AG09319 (cell line): ENCODE measurements at regions not wholly inside any gene's neighbourhood (a gene's known extent, or its start where the extent isn't known, plus 50 kb on each side); places are given as distances from the start of the nearest gene placed in this dataset.

Experiments used
- DNase-seq: peaks from one replicate; pipeline ENCODE4 v3.0.0-alpha.2; 2010; ENCODE audit warnings: low read depth; ENCODE audit errors: extremely low read depth
- CTCF ChIP-seq: IDR thresholded peaks from 2 replicates; pipeline ENCODE4 v1.5.1; 2011; ENCODE audit warnings: low read depth, mild to moderate bottlenecking, inconsistent platforms, low read length, moderate library complexity

DNA sequence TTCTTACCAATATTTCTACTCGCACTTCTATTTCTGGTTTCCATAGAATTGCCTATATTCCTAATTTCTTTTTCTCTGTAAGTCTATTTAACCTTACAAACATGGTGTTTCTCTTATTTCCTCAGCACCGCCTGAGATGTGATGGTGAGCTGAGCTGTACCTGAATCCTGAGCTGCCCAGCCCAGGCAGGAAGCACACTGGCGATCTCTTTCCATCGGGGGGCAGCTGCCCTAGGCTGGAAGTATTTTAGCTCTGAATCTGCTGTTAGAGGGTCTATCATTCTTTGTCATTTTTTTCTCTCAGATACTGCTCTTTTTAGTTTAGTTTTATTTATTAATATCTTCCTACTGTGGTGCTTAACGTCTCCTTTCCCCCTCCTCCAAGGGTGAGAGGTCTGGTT is 173.4 kb upstream of the SLC35B3 start:
- DNase-seq: no peak

DNA sequence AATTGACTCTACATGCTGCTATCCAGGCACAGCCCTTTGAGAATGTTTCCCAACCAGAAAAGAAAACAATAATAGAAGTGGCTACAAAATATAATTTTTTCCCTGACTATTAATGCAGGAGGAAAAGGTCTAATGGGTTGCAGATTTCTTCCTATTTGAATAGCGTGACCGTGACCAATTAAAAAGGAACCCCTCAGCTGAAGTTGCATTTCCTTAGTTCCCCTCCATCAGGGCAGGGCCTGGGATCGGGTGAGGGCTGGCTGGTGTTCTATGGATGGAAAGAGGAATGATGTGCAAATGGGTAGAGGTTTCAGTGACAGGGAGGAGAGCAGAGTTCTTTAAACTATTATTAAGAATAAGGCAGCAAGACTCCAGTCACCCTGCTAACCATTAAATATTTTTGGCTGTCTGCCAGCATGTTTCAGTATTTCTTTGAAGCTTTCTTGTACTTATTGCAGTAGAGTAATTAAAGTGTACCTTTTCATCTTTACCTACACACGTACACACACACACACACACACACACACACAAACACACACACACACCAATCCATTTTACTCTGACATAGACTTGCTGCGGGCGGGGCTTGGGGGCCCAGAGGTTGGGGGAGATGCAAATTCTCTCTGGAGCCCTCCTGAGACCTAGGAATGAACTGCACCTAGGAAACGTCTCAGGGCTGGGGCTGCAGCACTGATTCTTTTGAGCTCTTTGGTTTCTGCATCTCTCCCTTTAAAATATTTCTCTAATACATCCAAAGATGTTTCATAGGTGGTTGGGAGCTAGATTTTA is 154.8 kb upstream of the SLC35B3 start:
- DNase-seq: no peak
- TF ChIP-seq CTCF: no peak

More for the DNA sequence above, 173.4 kb upstream of the SLC35B3 start:
- no peak for TF ChIP-seq CTCF

DNA sequence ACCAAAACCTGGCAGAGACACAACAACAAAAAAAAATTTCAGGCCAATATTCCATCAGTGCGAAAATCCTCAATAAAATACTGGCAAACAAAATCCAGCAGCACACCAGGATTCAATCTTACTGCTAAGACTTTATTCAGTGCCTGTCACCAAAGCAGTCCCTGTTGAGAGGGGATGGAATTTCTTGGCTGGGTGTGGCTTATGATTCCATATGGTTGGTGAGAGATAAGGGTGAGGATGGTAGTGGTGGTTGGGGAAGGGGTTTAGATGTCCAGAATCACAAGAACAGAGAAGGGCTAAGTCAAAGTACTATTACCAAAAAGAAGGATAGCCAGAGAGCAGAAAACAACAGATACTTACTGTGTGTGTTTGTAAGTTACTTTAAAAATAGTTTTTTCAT is 152.8 kb upstream of the SLC35B3 start:
- no peak for TF ChIP-seq CTCF
- no peak for DNase-seq

GRCh38 chr6:8583291-8583690 is 147.9 kb upstream of the SLC35B3 start:
- TF ChIP-seq CTCF: no peak
- DNase-seq: no peak

DNA sequence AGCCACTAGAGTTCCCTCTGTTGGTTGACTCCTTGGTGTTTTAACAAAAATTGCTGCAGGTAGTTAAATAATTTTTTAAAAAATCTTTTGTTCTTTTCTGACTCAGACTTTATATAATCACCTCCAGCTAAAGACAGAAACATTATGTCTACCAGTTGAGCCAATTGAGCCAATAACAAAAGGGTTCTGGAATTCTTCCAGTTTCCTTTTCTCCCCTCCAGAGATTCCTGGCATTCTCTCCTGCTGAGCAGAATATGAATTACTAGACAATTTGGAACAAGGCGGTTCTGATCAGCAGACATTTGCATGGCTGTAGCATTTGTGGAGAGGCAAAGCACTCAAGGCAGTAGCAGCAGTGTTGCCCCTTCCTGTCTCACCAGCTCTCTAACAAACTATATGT is 144.0 kb upstream of the SLC35B3 start:
- no peak for DNase-seq
- TF ChIP-seq CTCF: no peak

GRCh38 chr6:8578006-8578405 is 142.7 kb upstream of the SLC35B3 start:
- TF ChIP-seq CTCF: no peak
- DNase-seq: no peak

GRCh38 chr6:8574749-8575468 is 139.6 kb upstream of the SLC35B3 start:
- no peak for TF ChIP-seq CTCF
- no peak for DNase-seq
